ENCODE measurements at regions not wholly inside any gene's neighbourhood (a gene's known extent, or its start where the extent isn't known, plus 50 kb on each side); places are given as distances from the start of the nearest gene placed in this dataset.

GRCh38 chr19:30857966-30858490 is 485.8 kb downstream of the ZNF536 start:
- no peak overlapping the region for H2AFZ ChIP-seq (ENCODE audit: low read length)
- no peak overlapping the region for H3K4me3 ChIP-seq (ENCODE audit: insufficient read depth, low read length)
- no peak overlapping the region for H3K27ac ChIP-seq (ENCODE audit: low read depth, low read length)
- no peaks in the 10 kb centered on the region for H3K79me2 ChIP-seq (ENCODE audit: insufficient read depth, low read length)
- no peaks in the 10 kb centered on the region for H3K27me3 ChIP-seq (ENCODE audit: insufficient read depth, low read length)
- H4K20me1 ChIP-seq (ENCODE audit: insufficient read depth, low read length): no peaks in the 10 kb centered on the region
- H3K4me1 ChIP-seq (ENCODE audit: insufficient read depth, low read length): no peaks in the 10 kb centered on the region
- no peak for DNase-seq (ENCODE audit: insufficient read length, low spot score, missing footprints)
- H3K9me3 ChIP-seq (ENCODE audit: low read depth, low read length): no peaks in the 10 kb centered on the region
- TF ChIP-seq, protein P1, sequence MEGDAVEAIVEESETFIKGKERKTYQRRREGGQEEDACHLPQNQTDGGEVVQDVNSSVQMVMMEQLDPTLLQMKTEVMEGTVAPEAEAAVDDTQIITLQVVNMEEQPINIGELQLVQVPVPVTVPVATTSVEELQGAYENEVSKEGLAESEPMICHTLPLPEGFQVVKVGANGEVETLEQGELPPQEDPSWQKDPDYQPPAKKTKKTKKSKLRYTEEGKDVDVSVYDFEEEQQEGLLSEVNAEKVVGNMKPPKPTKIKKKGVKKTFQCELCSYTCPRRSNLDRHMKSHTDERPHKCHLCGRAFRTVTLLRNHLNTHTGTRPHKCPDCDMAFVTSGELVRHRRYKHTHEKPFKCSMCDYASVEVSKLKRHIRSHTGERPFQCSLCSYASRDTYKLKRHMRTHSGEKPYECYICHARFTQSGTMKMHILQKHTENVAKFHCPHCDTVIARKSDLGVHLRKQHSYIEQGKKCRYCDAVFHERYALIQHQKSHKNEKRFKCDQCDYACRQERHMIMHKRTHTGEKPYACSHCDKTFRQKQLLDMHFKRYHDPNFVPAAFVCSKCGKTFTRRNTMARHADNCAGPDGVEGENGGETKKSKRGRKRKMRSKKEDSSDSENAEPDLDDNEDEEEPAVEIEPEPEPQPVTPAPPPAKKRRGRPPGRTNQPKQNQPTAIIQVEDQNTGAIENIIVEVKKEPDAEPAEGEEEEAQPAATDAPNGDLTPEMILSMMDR (IDR thresholded peaks at IDR 0.05; ENCODE audit: extremely low read depth, low read depth, low read length): no peak
- H3K36me3 ChIP-seq (ENCODE audit: insufficient read depth, low read length): no peaks in the 10 kb centered on the region
- H3K4me2 ChIP-seq (ENCODE audit: insufficient read depth, low read length): no peak overlapping the region

GRCh38 chr19:30857388-30857787 is 485.2 kb downstream of the ZNF536 start:
- TF ChIP-seq, protein P1 (IDR thresholded peaks at IDR 0.05; ENCODE audit: extremely low read depth, low read depth, low read length): no peak
- Histone ChIP-seq H3K4me2 (ENCODE audit: insufficient read depth, low read length) (no peak overlapping the region), H3K27me3 (ENCODE audit: insufficient read depth, low read length) (no peaks in the 10 kb centered on the region), H3K4me1 (ENCODE audit: insufficient read depth, low read length) (no peaks in the 10 kb centered on the region), H3K79me2 (ENCODE audit: insufficient read depth, low read length) (no peaks in the 10 kb centered on the region), H4K20me1 (ENCODE audit: insufficient read depth, low read length) (no peaks in the 10 kb centered on the region), H3K4me3 (ENCODE audit: insufficient read depth, low read length) (no peak overlapping the region), H3K27ac (ENCODE audit: low read depth, low read length) (no peak overlapping the region), H2AFZ (ENCODE audit: low read length) (no peak overlapping the region), H3K36me3 (ENCODE audit: insufficient read depth, low read length) (no peaks in the 10 kb centered on the region), H3K9me3 (ENCODE audit: low read depth, low read length) (no peaks in the 10 kb centered on the region)
- DNase-seq (ENCODE audit: insufficient read length, low spot score, missing footprints): no peak

DNA sequence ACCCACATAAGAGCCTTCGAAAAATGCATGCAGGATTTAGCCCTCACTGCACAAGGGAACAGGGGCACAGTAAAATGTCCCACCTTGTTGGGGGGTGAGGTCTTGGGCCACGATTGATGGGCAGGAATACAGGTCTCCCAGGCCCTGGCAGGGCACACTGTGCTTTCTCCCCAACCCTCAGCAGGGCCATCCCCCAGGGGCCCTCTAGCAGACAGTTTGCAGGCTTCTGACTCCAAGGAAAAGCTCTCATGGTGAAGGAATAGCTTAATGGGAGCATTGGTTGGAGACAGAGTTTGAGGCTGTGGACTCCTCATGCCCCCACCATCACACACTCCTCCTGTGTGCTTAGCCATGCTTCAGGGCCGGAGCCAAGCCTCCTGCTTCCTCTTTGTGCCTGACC is 484.6 kb downstream of the ZNF536 start:
- Histone ChIP-seq H3K4me2 (ENCODE audit: insufficient read depth, low read length) (no peak overlapping the region), H2AFZ (ENCODE audit: low read length) (no peak overlapping the region), H3K9me3 (ENCODE audit: low read depth, low read length) (no peaks in the 10 kb centered on the region), H3K36me3 (ENCODE audit: insufficient read depth, low read length) (no peaks in the 10 kb centered on the region), H3K4me3 (ENCODE audit: insufficient read depth, low read length) (no peak overlapping the region), H3K27me3 (ENCODE audit: insufficient read depth, low read length) (no peaks in the 10 kb centered on the region), H3K79me2 (ENCODE audit: insufficient read depth, low read length) (no peaks in the 10 kb centered on the region), H3K4me1 (ENCODE audit: insufficient read depth, low read length) (no peaks in the 10 kb centered on the region), H3K27ac (ENCODE audit: low read depth, low read length) (no peak overlapping the region), H4K20me1 (ENCODE audit: insufficient read depth, low read length) (no peaks in the 10 kb centered on the region)
- TF ChIP-seq, protein P1 (IDR thresholded peaks at IDR 0.05; ENCODE audit: extremely low read depth, low read depth, low read length): no peak
- DNase-seq (ENCODE audit: insufficient read length, low spot score, missing footprints): no peak

DNA sequence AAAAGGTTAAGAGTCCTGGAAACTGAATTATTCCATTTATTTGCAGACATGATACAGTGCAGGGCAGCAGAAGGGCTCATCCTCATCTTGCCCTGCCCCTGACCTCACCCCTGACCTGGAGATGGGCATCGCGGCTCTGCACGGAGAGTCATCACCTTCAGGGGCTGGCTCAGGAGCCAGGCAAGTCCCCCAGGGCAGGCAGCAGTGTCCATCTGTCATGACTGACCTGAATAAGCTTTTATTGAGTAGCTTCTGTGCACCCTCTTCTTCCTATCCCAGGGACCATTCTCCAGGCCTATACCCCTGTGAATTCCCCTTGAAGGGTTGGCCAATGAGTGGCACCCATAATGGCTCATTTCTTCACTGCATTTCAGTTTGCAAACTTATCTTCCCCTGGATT is 484.2 kb downstream of the ZNF536 start:
- Histone ChIP-seq H3K27me3 (ENCODE audit: insufficient read depth, low read length) (no peaks in the 10 kb centered on the region), H3K4me3 (ENCODE audit: insufficient read depth, low read length) (no peak overlapping the region), H4K20me1 (ENCODE audit: insufficient read depth, low read length) (no peaks in the 10 kb centered on the region), H3K36me3 (ENCODE audit: insufficient read depth, low read length) (no peaks in the 10 kb centered on the region), H3K79me2 (ENCODE audit: insufficient read depth, low read length) (no peaks in the 10 kb centered on the region), H2AFZ (ENCODE audit: low read length) (no peak overlapping the region), H3K27ac (ENCODE audit: low read depth, low read length) (no peak overlapping the region), H3K4me1 (ENCODE audit: insufficient read depth, low read length) (no peaks in the 10 kb centered on the region), H3K4me2 (ENCODE audit: insufficient read depth, low read length) (no peak overlapping the region), H3K9me3 (ENCODE audit: low read depth, low read length) (no peaks in the 10 kb centered on the region)
- TF ChIP-seq, protein P1 (IDR thresholded peaks at IDR 0.05; ENCODE audit: extremely low read depth, low read depth, low read length): no peak
- no peak for DNase-seq (ENCODE audit: insufficient read length, low spot score, missing footprints)
